BE2C (cell line): ENCODE measurements at regions not wholly inside any gene's neighbourhood (a gene's known extent, or its start where the extent isn't known, plus 50 kb on each side); places are given as distances from the start of the nearest gene placed in this dataset.

Source experiments
- DNase-seq: peaks from one replicate; pipeline ENCODE4 v3.0.0-alpha.2; 2020
- H3K27me3 ChIP-seq: fragments of 250-450 bp; sonication (Bioruptor Pico); 2 replicates; pipeline ENCODE4 v1.5.1; 2020; ENCODE audit warnings: mild to moderate bottlenecking
- H3K36me3 ChIP-seq: fragments of 250-450 bp; sonication (Bioruptor Pico); 2 replicates; pipeline ENCODE4 v1.5.1; 2020; ENCODE audit warnings: mild to moderate bottlenecking
- H3K4me1 ChIP-seq: fragments of 250-450 bp; sonication (Bioruptor Pico); 2 replicates; pipeline ENCODE4 v1.5.1; 2020
- H3K4me3 ChIP-seq: 2 replicates; pipeline ENCODE4 v1.5.1; 2011; ENCODE audit warnings: low read depth, low read length
- H3K9me3 ChIP-seq: fragments of 250-450 bp; sonication (Bioruptor Pico); 2 replicates; pipeline ENCODE4 v1.5.1; 2020
- TF ChIP-seq, protein P1 (sequence below): IDR thresholded peaks from 2 replicates; pipeline ENCODE4 v1.5.1; 2012; ENCODE audit warnings: mild to moderate bottlenecking, low read depth, low read length

DNA sequence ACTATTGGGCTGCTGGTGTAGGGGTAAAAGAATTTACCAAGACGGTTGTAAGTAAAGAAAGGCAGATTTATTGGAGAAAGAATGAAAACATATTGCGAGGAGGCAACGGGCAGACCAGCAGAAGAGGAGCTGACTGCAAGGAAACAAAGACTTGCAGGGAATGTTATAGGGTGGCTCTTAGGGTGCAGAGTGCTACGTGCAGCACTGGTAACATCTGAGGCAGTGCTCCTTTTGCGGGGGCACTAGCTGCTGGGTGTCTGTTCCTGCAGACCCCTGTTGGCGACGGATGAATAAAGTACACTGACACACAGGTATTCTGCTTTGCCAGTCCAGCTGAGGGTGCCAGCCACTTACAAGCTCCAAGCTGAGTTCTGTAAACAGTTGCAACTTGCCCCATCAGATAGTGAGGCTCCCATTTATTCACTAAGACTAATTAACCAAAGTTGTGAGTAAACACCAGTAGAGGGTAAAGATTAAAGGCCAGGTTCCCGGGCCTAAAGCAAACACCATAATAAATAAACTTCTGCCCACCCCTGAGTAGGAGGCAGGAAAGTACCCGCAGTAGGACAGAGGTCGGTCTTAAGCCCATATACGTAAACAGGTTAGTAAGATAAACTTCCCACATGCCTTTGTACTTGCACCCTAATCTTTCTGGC is 140.2 kb upstream of the KCNK1 start:
- no peak overlapping the region for H3K4me3 ChIP-seq
- H3K9me3 ChIP-seq: no peaks in the 10 kb centered on the region
- TF ChIP-seq, protein P1, sequence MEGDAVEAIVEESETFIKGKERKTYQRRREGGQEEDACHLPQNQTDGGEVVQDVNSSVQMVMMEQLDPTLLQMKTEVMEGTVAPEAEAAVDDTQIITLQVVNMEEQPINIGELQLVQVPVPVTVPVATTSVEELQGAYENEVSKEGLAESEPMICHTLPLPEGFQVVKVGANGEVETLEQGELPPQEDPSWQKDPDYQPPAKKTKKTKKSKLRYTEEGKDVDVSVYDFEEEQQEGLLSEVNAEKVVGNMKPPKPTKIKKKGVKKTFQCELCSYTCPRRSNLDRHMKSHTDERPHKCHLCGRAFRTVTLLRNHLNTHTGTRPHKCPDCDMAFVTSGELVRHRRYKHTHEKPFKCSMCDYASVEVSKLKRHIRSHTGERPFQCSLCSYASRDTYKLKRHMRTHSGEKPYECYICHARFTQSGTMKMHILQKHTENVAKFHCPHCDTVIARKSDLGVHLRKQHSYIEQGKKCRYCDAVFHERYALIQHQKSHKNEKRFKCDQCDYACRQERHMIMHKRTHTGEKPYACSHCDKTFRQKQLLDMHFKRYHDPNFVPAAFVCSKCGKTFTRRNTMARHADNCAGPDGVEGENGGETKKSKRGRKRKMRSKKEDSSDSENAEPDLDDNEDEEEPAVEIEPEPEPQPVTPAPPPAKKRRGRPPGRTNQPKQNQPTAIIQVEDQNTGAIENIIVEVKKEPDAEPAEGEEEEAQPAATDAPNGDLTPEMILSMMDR: no peak
- H3K36me3 ChIP-seq: no peaks in the 10 kb centered on the region
- H3K27me3 ChIP-seq: no peaks in the 10 kb centered on the region
- DNase-seq: no peak
- H3K4me1 ChIP-seq: no peaks in the 10 kb centered on the region

DNA sequence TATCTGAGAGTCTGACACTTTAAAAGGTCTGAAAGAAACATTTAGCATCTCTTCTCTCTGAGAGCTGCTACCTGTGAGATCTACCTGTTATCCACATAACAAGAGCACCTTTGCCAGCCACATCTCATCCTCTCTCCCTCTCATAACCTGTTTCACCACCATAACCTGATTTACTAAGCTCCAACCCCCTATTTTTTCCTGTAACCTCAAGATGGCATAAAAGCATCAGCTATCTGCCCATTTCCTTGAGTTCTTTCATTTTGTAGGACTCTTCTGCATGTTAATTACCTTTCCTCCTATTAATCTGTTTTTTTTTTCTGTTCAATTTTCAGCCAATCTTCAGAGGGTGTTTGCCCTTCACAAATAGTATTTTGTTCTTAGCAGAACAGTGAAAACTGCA is 136.5 kb upstream of the KCNK1 start:
- no peaks in the 10 kb centered on the region; the same call in 1 of the 2 replicates for H3K27me3 ChIP-seq
- TF ChIP-seq, protein P1: no peak
- H3K36me3 ChIP-seq: no peaks in the 10 kb centered on the region
- H3K9me3 ChIP-seq: no peaks in the 10 kb centered on the region
- no peak for DNase-seq
- H3K4me1 ChIP-seq: no peaks in the 10 kb centered on the region
- no peak overlapping the region for H3K4me3 ChIP-seq

DNA sequence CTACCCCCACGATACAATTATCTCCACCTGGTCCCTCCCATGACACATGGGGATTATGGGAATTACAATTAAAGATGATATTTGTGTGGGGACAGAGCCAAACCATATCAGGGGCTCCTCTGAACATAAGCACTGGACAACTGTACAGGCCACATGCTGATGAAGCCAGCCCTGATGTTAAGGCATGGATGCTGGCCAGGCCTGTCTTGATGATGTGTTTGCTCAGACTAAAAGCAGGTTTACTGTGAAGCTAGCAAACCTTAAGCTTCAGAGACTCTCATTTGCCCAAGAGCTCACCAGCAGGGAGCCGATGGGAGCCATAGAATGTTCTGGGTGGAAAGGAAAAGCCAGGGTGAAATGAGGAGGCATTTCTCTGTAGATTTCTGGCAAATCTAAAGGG is 135.3 kb upstream of the KCNK1 start:
- no peaks in the 10 kb centered on the region for H3K9me3 ChIP-seq
- TF ChIP-seq, protein P1: no peak
- H3K4me1 ChIP-seq: no peaks in the 10 kb centered on the region
- no peaks in the 10 kb centered on the region for H3K36me3 ChIP-seq
- no peak overlapping the region for H3K4me3 ChIP-seq
- DNase-seq: no peak
- no peaks in the 10 kb centered on the region; the same call in 1 of the 2 replicates for H3K27me3 ChIP-seq

DNA sequence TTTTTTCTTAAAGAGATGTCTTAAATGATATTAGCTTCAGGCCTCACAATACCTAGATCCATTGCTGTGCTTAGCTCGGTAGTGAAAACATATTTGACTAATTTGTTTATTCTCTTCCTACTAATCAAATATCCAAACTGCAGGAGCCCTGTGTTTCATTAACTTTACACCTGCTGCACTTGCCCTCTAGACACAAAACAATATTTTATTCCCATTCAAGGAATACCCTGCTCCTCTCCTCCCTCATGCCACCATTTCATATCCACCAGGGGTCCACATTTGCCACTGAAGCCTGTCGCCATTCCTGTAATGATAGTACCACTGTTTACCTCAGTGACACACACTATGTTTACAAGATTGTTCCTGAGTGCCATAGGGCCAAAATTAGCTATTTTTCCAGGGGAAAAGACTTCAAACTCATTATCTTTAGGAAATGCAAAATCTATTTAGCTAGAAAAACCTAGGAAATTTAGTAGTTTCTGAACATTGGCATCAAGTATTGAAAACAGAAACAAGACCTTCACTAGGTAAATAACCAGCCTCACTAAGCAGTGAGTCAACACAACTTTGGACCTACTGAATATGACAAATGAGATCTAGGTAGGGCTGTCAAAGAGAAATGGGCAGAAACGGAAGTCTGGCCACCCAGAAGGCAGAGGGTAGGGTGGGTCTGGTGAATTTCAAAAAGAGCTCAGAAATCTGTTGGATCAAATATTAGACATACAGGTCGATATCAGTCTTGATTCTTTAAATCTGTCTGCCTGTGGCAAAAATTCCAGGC is 134.6 kb upstream of the KCNK1 start:
- no peak for DNase-seq
- Histone ChIP-seq H3K27me3 (no peaks in the 10 kb centered on the region; the same call in 1 of the 2 replicates), H3K9me3 (no peaks in the 10 kb centered on the region), H3K36me3 (no peaks in the 10 kb centered on the region), H3K4me1 (no peaks in the 10 kb centered on the region), H3K4me3 (no peak overlapping the region)
- TF ChIP-seq, protein P1: no peak

DNA sequence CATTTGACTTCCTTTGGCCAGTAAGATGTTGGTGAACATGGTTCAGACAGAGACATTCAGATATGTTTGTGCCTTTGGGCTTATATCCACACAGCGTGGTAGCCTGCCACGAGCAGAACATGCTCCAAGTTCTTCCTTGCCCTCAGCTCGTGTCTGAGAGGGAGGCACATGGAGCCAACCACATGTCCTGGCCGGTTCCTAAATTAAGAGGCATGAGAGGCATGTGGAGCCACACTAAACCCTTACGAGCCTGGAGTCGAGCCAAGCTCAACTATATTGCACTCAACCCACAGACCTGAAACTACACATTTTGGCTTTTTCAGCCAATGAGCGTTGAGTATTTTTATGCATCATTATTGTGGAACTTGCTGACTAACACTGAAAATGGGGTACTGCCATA is 133.7 kb upstream of the KCNK1 start:
- no peaks in the 10 kb centered on the region for H3K9me3 ChIP-seq
- no peak overlapping the region for H3K4me3 ChIP-seq
- no peaks in the 10 kb centered on the region for H3K4me1 ChIP-seq
- H3K36me3 ChIP-seq: no peaks in the 10 kb centered on the region
- H3K27me3 ChIP-seq: no peaks in the 10 kb centered on the region; the same call in 1 of the 2 replicates
- TF ChIP-seq, protein P1: no peak
- DNase-seq: no peak

DNA sequence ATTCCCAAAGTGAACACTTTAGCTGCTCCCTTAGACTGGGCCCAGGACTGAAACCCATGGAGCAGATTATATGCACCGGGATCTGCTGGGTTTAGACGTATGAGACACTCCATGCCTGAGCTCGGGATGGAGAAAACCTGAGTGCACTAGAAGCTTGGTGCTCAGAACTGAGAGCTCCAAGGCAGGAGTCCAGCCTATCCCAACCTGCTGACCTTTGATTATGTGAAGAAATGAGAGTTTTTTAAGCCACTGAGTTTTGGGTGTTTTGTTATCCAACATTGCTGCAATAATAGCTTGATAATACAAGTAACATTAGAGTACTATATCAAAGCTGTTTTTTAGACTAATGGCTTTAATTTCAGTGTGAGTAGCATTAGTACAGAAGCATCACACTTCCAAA is 131.5 kb upstream of the KCNK1 start:
- no peak for DNase-seq
- TF ChIP-seq, protein P1: no peak
- Histone ChIP-seq H3K4me3 (no peak overlapping the region), H3K4me1 (no peaks in the 10 kb centered on the region), H3K9me3 (no peaks in the 10 kb centered on the region), H3K27me3 (no peaks in the 10 kb centered on the region; the same call in 1 of the 2 replicates), H3K36me3 (no peaks in the 10 kb centered on the region)
